ENCODE measurements at regions not wholly inside any gene's neighbourhood (a gene's known extent, or its start where the extent isn't known, plus 50 kb on each side); places are given as distances from the start of the nearest gene placed in this dataset.

- Histone ChIP-seq H3K9me3 (replicated peaks; ENCODE audit: control insufficient read depth, insufficient read depth, low read depth, low read length) (no peaks in the 10 kb centered on the region), H3K4me1 (replicated peaks in 1 of 2; ENCODE audit: control insufficient read depth in 2 of 2, insufficient read depth in 2 of 2, low read length in 2 of 2) (peaks cover 23 to 29% of the 10 kb centered on the region in 2 experiments), H3K4me3 (no peak overlapping the region), H3K9me1 (ENCODE audit: control insufficient read depth, insufficient read depth, low read length) (no peaks in the 10 kb centered on the region), H3K27ac (ENCODE audit: extremely low read depth, low read depth, low read length) (no peak overlapping the region), H3K79me2 (ENCODE audit: control insufficient read depth, insufficient read depth, low read length) (peaks cover 10% of the 10 kb centered on the region; the same call in 2 of the 3 replicates), H3K9ac (ENCODE audit: insufficient read depth in 1 of 2, low read depth in 2 of 2, low read length in 2 of 2) (peak overlapping the region in 1 of 2 experiments; percentile 15; a peak in 1 of 4 replicates), H3K27me3 (ENCODE audit: control insufficient read depth in 2 of 2, insufficient read depth in 2 of 2, low read length in 2 of 2) (no peaks in the 10 kb centered on the region), H4K20me1 (replicated peaks; ENCODE audit: control insufficient read depth, insufficient read depth, low read length) (no peaks in the 10 kb centered on the region), H3K4me2 (ENCODE audit: insufficient read depth, low read length) (no peak overlapping the region), H3K36me3 (ENCODE audit: control insufficient read depth, insufficient read depth, low read length) (no peaks in the 10 kb centered on the region; the same call in 2 of the 3 replicates), H2AFZ (ENCODE audit: low read depth, low read length) (no peak overlapping the region)
- ChIA-PET CTCF (ENCODE audit: low intra/inter-chr PET ratio) (no interaction called here), POLR2A (interaction anchor here (0.5 to 1.6 kb wide), 4 partner anchors 9 to 133 kb away, joined by 3 to 6 read pairs (median 3); a partner anchor contains a TSS)
- 81% methylated on average over 12 of the region's 12 CpGs for WGBS (ENCODE audit: insufficient coverage, low coverage, missing lambda C conversion rate)
- BruUV-seq (replicated peaks) = no TSS peak
- no peak for DNase-seq (ENCODE audit: extremely low read depth in 1 of 4, low spot score in 3 of 4)
- FAIRE-seq = no peak
- no peak for ATAC-seq
- TF ChIP-seq RBM15 (IDR thresholded peaks at IDR 0.05; ENCODE audit: insufficient read depth, low read length) = no peak
- TF ChIP-seq ZBTB9 (CRISPR knock-in tag; IDR thresholded peaks at IDR 0.05) = no peak
- no peak for TF ChIP-seq DNMT1 (IDR thresholded peaks at IDR 0.05)
- TF ChIP-seq LCOR (CRISPR knock-in tag; IDR thresholded peaks at IDR 0.05) = no peak
- TF ChIP-seq MCM3 (IDR thresholded peaks at IDR 0.05) = no peak
- in situ Hi-C loops (cut with MboI) (loop anchor here (5.0 kb wide), 1 partner anchor 258 kb away; no protein-coding TSS in a partner anchor), intact Hi-C loops (cut with micrococcal nuclease) (loop anchor here (2.0 to 10.0 kb wide), 3 partner anchors 33 to 135 kb away; no protein-coding TSS in a partner anchor)
Measured at GRCh38 chr14:100389497-100390104, 66.5 kb downstream of the SLC25A47 start.
